Thymus (tissue), 11 donors: ENCODE measurements at regions not wholly inside any gene's neighbourhood (a gene's known extent, or its start where the extent isn't known, plus 50 kb on each side); places are given as distances from the start of the nearest gene placed in this dataset.

Experiments
- DNase-seq, 9 donors: peaks; one replicate each; pipeline ENCODE4 v3.0.0-alpha.2; 2013; ENCODE audit warnings: low spot score in 9 of 9, low read depth in 6 of 9, missing footprints in 1 of 9
- H3K27ac ChIP-seq, 2 donors: one replicate each; pipeline ENCODE4 v1.5.1; 2013; ENCODE audit warnings: control low read depth in 1 of 2, low read depth in 1 of 2, low read length in 1 of 2, mild to moderate bottlenecking in 1 of 2, moderate library complexity in 1 of 2
- H3K27me3 ChIP-seq, 2 donors: one replicate each; pipeline ENCODE4 v1.5.1; 2013; ENCODE audit warnings: low read length in 1 of 2; ENCODE audit not compliant: control insufficient read depth in 2 of 2, insufficient read depth in 1 of 2
- H3K36me3 ChIP-seq, 2 donors: one replicate each; pipeline ENCODE4 v1.5.1; 2013; ENCODE audit warnings: low read length in 1 of 2, mild to moderate bottlenecking in 1 of 2, moderate library complexity in 1 of 2; ENCODE audit not compliant: control insufficient read depth in 2 of 2, insufficient read depth in 2 of 2
- H3K4me1 ChIP-seq, 2 donors: one replicate each; pipeline ENCODE4 v1.5.1; 2013; ENCODE audit warnings: low read length in 2 of 2; ENCODE audit not compliant: control insufficient read depth in 2 of 2, insufficient read depth in 2 of 2
- H3K4me3 ChIP-seq, 2 donors: one replicate each; pipeline ENCODE4 v1.5.1; 2013; ENCODE audit warnings: low read length in 2 of 2, control low read depth in 1 of 2, mild to moderate bottlenecking in 1 of 2
- H3K9me3 ChIP-seq, 2 donors: one replicate each; pipeline ENCODE4 v1.5.1; 2013; ENCODE audit warnings: low read length in 1 of 2, mild to moderate bottlenecking in 1 of 2; ENCODE audit not compliant: control insufficient read depth in 2 of 2, insufficient read depth in 1 of 2
- WGBS: extraction: QIAGEN DNeasy Blood & Tissue Kit; methylation state at CpG from one replicate; pipeline ENCODE4 v1.1.7; 2013; 5-methylcytosine and 5-hydroxymethylcytosine counted together
- donor health status: healthy.

- H3K4me3 ChIP-seq, result no peak overlapping the region
- H3K9me3 ChIP-seq, result peaks cover 0 to 3% of the 10 kb centered on the region in 2 donors
- 91% methylated on average over 5 of the region's 5 CpGs for WGBS
- no peaks in the 10 kb centered on the region for H3K27me3 ChIP-seq
- no peak overlapping the region for H3K27ac ChIP-seq
- DNase-seq, result no peak
- H3K4me1 ChIP-seq, result no peaks in the 10 kb centered on the region
- no peaks in the 10 kb centered on the region for H3K36me3 ChIP-seq
Observed at GRCh38 chr16:62882552-62883221, 846.4 kb upstream of the CDH8 start.

- Histone ChIP-seq H3K27ac (no peak overlapping the region), H3K4me3 (no peak overlapping the region), H3K9me3 (peaks cover 0 to 3% of the 10 kb centered on the region in 2 donors), H3K36me3 (no peaks in the 10 kb centered on the region), H3K4me1 (no peaks in the 10 kb centered on the region), H3K27me3 (no peaks in the 10 kb centered on the region)
- 94% methylated on average over 1 of the region's 1 CpG for WGBS
- no peak for DNase-seq
Observed at GRCh38 chr16:62876133-62876532, 839.9 kb upstream of the CDH8 start.

- Histone ChIP-seq H3K27ac (no peak overlapping the region), H3K36me3 (no peaks in the 10 kb centered on the region), H3K9me3 (no peaks in the 10 kb centered on the region), H3K4me3 (no peak overlapping the region), H3K27me3 (no peaks in the 10 kb centered on the region), H3K4me1 (no peaks in the 10 kb centered on the region)
- WGBS, result 98% methylated on average over 1 of the region's 1 CpG
- no peak for DNase-seq
Observed at GRCh38 chr16:62872339-62872738, 836.1 kb upstream of the CDH8 start.

GRCh38 chr16:62870554-62870953 lies 834.3 kb upstream of the CDH8 start:
- no peak overlapping the region for H3K27ac ChIP-seq
- H3K36me3 ChIP-seq, result no peaks in the 10 kb centered on the region
- H3K9me3 ChIP-seq, result no peaks in the 10 kb centered on the region
- no peak for DNase-seq
- no peak overlapping the region for H3K4me3 ChIP-seq
- no peaks in the 10 kb centered on the region for H3K4me1 ChIP-seq
- no peaks in the 10 kb centered on the region for H3K27me3 ChIP-seq

- Histone ChIP-seq H3K4me3 (no peak overlapping the region), H3K36me3 (no peaks in the 10 kb centered on the region), H3K27me3 (no peaks in the 10 kb centered on the region), H3K4me1 (no peaks in the 10 kb centered on the region), H3K27ac (no peak overlapping the region), H3K9me3 (no peaks in the 10 kb centered on the region)
- no peak for DNase-seq
- WGBS, result 71% methylated on average over 4 of the region's 4 CpGs
Observed at GRCh38 chr16:62869837-62870236, 833.6 kb upstream of the CDH8 start.

- Histone ChIP-seq H3K36me3 (no peaks in the 10 kb centered on the region), H3K4me3 (no peak overlapping the region), H3K27ac (no peak overlapping the region), H3K9me3 (peaks cover 0 to 6% of the 10 kb centered on the region in 2 donors), H3K27me3 (no peaks in the 10 kb centered on the region), H3K4me1 (no peaks in the 10 kb centered on the region)
- no peak for DNase-seq
- 93% methylated on average over 2 of the region's 2 CpGs for WGBS
Observed at GRCh38 chr16:62863139-62863538, 826.9 kb upstream of the CDH8 start.

GRCh38 chr16:62853887-62854286 lies 817.6 kb upstream of the CDH8 start:
- no peak for DNase-seq
- H3K27ac ChIP-seq, result no peak overlapping the region
- H3K9me3 ChIP-seq, result no peaks in the 10 kb centered on the region
- no peaks in the 10 kb centered on the region for H3K27me3 ChIP-seq
- H3K4me1 ChIP-seq, result no peaks in the 10 kb centered on the region
- no peaks in the 10 kb centered on the region for H3K36me3 ChIP-seq
- H3K4me3 ChIP-seq, result no peak overlapping the region
- WGBS, result 94% methylated on average over 4 of the region's 4 CpGs

GRCh38 chr16:62846399-62847057 lies 810.3 kb upstream of the CDH8 start:
- no peaks in the 10 kb centered on the region for H3K9me3 ChIP-seq
- H3K36me3 ChIP-seq, result no peaks in the 10 kb centered on the region
- H3K4me3 ChIP-seq, result no peak overlapping the region
- WGBS, result 94% methylated on average over 2 of the region's 2 CpGs
- DNase-seq, result no peak
- H3K27me3 ChIP-seq, result no peaks in the 10 kb centered on the region
- H3K27ac ChIP-seq, result no peak overlapping the region
- H3K4me1 ChIP-seq, result no peaks in the 10 kb centered on the region

GRCh38 chr16:62832214-62832613 lies 796.0 kb upstream of the CDH8 start:
- Histone ChIP-seq H3K4me3 (no peak overlapping the region), H3K9me3 (no peaks in the 10 kb centered on the region), H3K4me1 (no peaks in the 10 kb centered on the region), H3K27me3 (no peaks in the 10 kb centered on the region), H3K27ac (no peak overlapping the region), H3K36me3 (no peaks in the 10 kb centered on the region)
- no peak for DNase-seq
- WGBS, result 88% methylated on average over 4 of the region's 4 CpGs
